Dedifferentiated amniotic fluid mesenchymal stem cell (primary cell): ENCODE measurements at regions not wholly inside any gene's neighbourhood (a gene's known extent, or its start where the extent isn't known, plus 50 kb on each side); places are given as distances from the start of the nearest gene placed in this dataset.

Experiments
- DNase-seq: peaks from one replicate; pipeline ENCODE4 v3.0.0-alpha.2; 2016; ENCODE audit errors: extremely low spot score

DNA sequence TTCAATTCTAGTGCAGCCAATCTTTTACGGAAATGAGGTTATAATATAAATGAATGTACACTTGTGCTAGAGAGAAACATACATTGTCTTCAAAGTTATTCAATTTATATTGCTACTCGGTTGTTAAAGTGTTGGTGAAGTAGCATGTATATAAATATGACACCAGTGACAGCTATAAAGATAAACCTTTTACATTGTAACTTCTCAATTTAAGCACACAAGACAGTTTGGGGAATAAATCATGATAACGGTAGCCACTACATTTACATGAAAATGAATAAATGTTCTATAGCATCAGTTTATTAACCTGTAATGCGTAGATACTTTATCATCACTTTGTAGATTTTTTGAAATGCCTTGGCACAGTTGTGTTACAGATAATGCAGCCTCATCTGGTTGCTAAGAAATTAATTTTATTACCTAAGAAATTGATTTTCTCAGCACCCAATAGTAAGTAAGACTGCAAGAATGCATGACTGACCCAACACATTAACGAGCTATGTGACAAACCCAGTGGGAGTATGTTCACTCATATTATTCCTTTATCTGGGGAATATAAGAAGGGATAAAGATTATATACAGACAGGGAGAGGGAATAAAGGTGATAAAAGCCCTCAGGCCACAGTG is 283.9 kb upstream of the NPVF start:
- DNase-seq = no peak

DNA sequence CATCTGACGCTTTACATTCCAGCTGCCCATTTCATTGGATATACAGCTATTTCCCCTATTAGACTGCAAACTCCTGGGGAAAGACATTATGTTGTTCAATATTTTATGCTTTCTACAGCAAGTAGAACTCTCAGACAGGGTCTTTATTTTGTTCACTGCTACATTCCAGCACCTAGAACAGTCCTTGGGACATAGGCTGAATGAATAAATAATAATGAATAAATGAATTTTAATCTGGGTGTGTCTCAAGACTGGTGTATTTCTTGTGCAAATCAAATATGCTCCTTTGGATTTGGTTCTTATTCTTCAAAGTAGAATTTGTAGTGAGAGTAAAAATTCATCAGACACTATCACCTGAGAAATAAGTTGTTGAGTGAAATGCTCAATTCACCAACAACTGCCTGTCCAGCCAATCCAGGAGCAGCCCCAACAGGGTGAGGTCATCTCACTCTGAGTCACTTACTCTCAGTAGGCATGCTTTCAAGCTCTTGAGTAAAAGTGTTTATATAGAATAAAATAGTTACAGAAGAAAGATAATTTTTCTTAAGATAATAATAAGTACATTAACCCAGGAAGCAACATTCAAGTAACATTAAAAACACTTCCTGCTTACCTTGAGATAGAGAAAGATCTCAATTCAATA is 287.5 kb upstream of the NPVF start:
- DNase-seq = no peak

DNA sequence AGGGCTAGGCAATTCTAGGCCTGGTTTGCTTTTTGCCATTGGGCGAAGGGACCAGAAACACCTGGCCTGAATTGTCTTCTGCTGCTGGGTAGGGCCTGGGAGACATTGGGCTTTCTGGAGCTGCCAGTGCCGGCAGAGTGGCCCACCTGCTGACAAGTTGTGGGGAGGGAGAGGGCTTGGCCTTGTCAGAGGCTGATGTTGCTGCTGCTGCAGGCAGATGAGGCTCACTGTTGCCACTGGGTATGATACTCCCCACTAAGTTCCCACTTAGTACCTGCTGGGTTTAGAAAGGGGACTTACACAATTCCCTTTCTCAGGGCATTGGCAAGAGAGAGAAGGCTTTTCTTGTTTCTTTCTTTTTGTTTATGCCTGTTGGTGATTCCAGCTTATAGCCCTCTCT is 289.6 kb upstream of the NPVF start:
- no peak for DNase-seq

DNA sequence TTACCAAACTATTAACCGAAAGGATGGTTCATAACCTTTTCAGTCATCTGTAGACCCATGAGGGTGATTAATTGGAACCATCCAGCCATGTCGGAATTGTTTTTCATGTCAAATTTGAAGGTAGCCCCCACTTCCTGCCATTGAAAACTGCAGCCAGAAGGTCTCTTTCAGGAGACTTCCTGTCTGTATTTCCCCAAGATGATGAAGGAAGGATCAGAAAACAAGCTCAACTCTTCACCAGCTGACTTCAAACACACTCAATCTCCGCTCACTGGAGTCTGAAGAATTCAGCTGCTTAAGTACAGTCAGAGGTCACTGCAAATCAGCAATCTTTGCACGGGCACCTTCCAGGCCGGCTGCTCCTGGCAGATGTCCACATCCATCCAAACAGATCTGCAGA is 291.7 kb upstream of the NPVF start:
- no peak for DNase-seq

DNA sequence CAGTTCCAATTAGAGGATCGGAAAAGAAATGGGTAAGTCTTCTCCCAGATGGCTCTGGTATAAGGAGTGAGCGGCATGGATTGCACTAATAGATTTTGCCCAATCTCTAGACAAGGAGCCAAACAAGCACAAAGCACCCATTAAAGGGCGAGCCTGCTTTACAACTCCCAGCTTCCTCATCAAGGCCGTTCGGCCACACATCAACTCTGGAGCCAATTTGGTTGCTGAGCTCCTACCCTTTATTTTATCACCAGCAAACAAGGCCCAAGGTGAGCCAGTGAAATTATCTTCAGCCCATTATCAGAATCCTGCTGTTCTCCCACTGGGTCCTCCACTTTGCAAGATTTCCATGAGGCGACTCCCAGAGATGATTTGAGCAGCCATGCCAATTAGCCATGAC is 292.2 kb upstream of the NPVF start:
- no peak for DNase-seq

DNA sequence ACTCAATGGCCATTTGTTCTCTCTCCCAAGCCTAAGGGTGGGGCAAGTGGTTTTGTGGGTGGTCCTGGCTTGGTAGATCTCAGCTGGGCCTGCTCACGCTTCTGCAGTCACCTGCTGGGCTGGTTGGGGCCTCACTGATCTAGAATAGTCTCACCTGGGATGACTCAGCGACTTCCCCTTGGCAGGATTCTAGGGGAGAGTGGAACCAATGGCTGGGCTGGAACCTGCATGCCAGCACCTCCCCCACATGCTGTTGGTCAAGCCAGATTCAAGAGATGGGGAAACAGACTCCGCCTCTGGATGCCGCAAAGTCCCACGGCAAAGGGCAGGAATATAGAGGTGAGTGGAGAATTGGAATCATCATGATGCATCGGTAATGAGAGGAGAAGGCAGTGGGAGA is 292.9 kb upstream of the NPVF start:
- no peak for DNase-seq

DNA sequence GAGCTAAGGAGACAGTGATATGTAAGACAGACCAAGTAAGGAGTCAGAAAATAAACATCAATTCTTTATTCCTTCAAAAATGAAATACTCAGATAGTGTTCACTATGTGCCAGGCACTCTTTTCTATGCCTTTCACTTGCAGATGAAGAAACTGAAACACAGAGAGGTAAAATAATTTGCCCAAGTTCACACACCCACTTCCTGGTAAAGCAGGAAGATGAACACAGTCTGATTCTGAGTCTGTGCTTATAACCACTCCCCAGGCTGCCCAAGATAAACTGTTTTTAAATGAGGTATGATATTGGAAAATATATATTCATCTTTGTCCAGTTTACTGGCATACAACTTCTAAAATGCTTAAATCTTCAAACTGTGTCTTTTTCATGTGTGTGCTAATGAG is 294.4 kb upstream of the NPVF start:
- no peak for DNase-seq

DNA sequence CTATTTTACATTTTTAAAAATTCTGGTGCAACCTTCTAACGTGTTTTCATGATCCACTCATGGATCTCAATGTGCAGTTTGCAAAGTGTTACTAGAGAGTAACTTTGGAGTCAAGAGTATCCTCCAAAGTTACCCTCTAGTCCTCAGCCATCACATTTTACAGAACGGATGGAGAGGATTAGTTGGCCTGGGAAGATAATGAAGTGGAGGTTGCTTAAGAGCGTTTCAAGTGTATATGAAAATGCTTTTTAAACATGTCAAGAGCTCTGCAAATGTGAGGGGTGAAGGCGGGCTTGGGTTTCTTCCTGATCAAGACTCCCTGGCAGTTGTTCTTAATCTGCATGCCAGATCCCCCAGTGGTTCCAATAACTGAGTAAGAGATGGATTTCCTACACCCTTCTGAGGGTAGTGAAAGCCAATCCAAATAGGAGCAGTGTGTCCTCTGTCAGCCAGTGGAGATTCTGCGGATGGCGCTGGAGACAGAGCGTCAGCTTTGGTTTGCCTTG is 299.4 kb upstream of the NPVF start:
- DNase-seq = no peak

DNA sequence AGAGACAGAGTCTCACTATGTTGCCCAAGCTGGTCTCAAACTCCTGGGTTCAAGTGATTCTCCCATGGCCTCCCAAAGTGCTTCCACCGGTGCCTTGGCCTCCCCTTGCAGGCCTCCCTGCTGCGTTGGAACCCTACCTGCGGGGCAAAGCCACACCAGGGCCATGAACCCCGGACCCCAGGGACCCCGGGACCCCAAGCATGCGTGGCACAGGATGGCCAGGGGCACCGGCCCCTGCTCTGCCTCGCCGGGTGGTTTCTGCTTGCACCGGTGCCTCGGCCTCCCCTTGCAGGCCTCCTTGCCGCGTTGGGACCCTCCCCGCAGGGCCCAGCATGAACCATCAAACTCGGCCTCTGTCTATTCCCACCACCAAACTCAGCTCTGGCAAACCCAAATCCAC is 301.0 kb upstream of the NPVF start:
- DNase-seq = no peak

DNA sequence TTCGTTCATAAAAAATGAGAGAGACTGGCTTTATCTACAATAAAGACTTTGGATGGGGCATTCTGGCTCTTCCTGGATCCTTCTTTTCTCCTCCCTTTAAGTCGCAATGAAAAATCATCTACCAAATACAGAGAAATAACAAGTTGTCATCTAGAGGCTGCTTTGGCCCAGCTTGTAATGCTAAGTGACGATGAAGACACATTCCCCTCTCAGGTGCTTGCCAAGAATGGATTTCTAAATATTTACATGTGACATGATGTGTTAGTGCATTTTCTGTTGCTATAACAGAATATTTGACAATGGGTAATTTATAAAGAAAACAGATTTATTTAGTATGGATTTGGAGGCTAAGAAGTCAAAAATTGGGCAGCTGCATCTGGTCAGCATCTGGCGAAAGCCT is 308.6 kb upstream of the NPVF start:
- DNase-seq = no peak

DNA sequence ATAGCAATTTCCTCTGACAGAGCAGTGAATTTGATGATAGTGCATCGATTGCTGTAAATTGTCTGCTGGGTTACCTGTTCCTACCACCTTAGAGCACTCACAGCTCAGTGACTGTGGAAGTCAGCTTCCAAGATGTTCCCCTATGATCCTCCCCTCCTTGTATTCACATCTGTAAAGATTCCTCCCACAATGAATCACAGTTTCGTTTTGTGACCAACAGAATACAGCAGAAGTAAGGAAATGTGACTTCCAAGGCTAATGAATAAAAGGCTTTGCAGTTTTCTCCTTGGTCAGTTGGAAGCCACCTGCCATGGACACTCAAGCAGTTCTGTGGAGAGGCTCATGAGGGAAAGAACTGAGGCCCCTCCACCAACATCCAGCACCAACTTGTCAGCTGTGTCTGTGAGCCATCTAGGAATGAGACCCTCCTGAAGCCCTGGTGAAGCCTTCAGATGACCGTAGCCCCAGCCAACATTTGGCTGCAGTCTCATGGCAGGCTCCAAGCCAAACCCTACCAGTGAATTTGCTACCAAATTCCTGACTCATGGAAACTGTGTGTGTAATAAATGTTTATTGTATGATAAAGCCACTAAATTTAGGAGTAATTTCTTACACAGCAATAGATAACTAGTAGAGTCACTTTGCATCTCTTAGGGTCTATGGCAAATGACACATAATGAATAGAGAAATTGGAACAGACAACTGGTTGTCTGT is 309.5 kb upstream of the NPVF start:
- no peak for DNase-seq

DNA sequence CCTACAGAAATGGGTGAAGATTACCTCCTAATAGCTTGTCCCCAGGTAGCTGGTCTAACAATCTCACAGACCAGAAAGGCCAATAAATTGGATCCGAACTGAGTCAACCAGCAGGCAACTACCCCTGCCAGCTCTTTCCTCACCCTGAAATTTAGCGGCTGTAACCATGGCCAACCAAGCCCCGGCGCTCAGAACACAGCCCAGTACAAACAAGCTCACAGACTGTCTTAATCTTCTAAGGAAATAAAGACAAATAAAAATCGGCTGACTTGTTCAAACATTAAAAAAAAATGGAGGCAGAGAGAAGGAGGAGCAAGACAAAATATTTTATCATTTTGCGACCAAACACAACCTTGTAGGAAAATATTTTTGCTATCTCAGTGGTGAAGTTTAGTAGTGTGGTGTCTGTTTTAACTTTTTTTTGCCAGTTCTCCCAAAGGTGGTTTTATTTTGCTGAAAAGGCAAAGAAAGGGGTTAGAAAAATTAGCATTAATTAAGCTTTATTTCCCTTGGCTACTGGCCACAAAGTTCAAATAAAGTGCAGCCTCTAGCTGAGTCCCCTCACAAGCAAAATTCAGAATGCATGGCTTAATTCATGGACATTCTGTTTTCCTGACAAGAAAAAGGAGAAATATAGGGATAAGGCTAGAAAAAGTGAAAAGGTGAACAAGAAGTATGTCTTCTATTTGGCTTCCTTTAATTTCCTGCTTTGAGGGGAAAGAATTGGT is 313.0 kb upstream of the NPVF start:
- DNase-seq = no peak

DNA sequence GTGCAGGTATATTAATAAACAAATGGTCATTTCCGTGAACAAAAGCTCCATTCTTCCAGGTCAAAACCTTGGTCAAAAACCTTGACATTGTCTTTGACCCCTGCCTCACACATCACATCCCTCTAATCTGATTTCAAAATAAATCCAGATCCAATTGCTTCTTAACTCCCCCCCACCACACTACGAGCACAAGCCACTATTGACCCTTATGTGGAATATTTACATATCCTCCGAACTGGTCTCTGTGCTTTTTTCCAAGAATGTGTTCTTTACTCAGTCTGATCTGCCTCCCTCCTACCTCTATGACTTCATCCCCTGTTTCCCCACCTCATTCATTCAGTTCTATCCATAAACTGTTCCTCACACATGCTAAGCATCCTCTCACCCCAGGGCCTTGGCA is 313.6 kb upstream of the NPVF start:
- no peak for DNase-seq

DNA sequence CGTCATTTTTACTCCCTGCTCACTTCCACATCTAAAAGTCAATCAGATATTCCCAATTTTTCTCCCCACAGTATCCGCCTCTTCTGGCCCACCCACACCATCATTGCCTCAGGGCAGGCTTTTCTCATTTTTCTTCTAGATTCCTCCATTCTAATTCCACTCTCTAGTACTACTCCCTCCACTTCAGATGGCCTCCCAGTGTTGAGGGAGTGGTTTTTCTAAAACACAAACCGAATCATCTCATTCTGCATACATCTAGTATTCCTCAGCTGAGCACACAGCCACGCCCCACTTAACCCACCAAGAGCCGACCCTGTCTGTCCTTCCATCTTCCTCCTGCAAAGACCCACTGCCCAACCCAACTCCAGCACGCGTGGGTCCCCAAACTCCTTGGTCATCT is 314.9 kb upstream of the NPVF start:
- no peak for DNase-seq

DNA sequence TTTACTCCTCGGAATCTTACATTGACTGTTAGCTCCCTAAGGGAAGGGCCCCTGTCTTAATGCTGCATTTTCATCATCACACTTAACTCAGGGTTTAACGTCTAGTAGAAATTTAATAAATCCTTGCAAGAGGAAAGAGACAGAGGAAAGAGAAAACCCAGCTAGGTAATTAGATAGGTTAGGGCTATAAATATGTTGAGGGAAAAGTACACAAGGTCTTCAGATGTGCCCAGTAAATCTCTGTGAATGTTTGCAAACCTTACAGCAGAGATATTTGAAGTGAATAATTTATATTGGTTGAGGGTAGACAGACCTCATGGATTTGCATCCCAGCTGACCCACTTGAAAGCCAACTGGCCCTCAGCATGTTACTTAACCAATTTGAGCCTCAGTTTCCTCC is 315.5 kb upstream of the NPVF start:
- no peak for DNase-seq

DNA sequence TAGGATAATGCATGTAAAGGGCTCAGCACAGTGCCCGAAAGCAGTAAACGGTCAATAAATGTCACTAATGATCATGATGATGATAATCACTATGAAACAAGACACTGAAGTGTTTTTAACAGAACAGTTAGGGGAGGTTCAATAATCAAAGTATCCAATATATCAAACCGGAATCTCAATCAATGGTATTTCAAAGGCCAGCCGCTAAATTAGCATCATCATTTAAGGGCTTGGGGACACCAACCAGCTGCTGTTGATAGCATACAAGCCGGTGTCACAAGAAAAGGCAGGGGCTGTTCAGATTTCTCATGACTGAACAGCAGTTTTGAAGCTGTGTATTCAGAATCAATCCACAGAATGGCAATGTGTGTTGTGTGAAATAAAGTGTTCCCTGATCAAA is 316.0 kb upstream of the NPVF start:
- DNase-seq = no peak

DNA sequence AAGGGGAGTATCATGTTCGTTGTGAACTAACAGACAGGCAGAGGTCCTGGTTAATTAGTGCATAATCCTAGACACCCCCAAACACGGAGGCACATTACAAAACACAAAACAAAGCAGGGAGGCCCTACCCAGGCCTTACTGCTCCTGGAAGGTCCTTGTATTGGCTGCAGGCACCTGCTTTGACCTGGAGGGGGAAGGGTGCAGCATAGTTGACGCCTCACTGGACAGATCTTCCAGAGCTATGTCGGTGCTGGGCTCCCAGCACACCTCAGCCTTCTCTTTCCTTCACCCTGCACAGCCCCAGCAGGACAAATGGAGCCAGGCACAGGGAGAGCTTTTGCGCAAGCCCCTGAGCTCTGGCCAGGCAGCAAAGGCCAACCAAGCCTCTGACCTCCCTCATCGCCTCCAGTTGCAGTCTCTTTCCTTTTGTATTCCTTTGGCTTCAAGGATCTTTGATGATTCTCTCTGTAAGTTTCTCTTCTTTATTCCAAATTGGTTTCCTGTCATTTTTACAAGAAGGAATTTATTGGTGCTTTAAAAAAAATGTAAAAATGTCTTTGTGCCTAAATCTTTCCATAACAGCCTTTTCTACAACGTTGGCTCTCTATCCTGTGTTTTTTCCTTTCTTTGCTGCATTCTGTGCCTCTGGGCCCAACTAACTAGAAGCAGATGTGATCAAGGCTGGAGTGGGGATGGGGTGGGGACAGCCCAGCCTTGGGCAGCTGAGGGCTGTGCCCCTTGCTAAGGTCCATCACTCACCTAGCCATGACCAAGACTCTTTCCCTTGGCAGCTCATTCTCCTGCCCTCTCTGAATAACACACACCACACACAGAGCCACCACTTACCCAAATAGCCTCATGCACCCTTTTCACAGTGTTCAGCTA is 317.1 kb upstream of the NPVF start:
- DNase-seq = no peak

DNA sequence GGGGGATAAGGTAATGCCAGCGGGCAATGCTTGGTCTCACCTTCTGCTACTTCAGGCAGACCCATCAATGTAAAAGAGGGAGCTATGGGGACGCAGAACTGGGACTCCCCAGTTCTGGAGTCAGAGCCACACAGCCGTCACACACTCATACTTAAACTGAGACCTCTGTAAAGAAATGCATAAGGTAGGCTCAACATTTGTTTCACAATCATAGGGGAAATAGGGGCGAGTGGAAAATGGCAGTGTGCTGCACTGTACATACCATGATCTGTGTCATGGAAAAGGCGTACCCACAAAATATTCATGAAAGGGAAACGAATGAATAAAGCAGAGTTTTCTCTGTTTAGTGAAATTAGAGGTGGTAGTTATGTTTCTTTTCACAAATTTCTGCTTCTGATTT is 318.0 kb upstream of the NPVF start:
- no peak for DNase-seq

DNA sequence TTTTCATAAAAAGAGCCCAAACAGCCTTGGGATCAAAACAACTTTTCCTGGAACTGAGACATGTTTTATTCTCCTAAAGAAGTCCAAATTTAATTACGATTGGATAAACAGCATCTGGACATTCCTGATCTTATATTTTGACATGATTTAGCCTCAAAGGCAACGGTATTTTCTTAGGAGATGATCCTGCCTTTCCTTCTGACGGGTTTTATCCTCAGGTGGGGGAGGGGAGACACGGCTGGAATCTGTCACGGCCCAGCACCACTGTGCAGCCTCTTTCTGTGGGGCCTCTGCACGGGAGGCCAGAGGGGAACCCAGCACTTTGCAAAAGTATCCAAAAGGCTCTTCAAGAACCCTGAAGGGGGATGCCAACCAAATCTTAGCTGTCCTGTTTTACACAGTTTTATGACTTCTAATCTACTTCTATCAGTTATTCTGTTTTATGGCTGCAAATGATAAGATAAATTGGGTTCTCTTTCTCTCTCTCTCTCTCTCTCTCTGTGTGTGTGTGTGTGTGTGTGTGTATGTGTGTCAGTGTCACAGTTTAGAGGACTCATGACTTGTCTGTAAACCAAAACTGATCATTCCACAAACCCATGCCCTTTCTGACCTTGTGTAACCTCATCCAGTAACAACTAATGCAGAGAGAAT is 321.1 kb upstream of the NPVF start:
- DNase-seq = no peak

DNA sequence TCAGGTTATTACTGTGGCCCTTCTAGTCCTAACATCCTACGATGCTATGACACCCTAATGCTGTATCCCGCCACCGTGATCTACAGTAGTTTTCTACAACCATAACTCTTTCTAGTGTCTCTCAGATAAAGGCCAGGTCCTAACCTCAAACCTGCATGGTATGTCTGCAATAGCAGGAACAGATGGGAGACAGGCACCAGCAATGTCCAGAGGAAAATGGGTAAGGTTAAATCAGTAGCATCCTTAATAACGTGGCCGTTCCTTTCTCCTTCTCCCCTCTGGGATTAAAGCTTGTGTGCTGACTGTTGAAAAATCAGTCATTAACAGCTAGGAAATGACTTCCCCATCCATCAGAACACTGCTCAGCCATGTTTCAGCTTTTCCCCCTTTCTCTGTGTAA is 321.9 kb upstream of the NPVF start:
- no peak for DNase-seq

DNA sequence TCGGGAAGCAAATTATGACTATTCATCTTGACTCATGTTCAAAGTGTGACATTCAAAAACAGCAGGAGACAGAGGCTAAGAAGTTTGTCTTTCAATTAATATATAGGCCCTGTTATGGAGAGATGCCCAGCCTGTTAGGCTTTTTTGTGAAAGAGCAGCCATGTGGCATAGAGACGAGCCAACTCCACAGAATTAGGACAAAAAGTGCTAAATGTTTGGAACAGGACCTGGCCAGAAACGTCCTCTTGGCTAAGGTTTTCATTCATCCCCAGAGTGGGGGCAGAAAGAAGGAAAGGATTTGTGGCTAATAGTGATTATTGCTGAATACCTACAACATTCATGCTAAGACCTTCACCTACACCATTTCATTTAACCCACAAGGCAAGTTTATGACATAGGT is 324.7 kb upstream of the NPVF start:
- no peak for DNase-seq
